Coronary artery (tissue), 2 donors: ENCODE measurements at regions not wholly inside any gene's neighbourhood (a gene's known extent, or its start where the extent isn't known, plus 50 kb on each side); places are given as distances from the start of the nearest gene placed in this dataset.

Source experiments
- DNase-seq: peaks from one replicate; pipeline ENCODE4 v3.0.0-alpha.2; 2017; ENCODE audit warnings: low spot score
- H3K27ac ChIP-seq, 2 donors: fragments of 200-600 bp; sonication (generic); one replicate each; pipeline ENCODE4 v1.5.1; 2016 to 2019
- H3K4me3 ChIP-seq: fragments of 200-600 bp; sonication (generic); 2 replicates; pipeline ENCODE4 v1.5.1; 2016; ENCODE audit warnings: mild to moderate bottlenecking, moderate library complexity
- CTCF ChIP-seq: fragments of 200-600 bp; sonication (generic); IDR thresholded peaks from one replicate; pipeline ENCODE4 v1.5.1; 2019; ENCODE audit warnings: antibody characterized with exemption

GRCh38 chr6:26204332-26205160, 117.3 kb downstream of the HFE start:
- Histone ChIP-seq H3K4me3 (peak overlapping the region; percentile 84), H3K27ac (peak overlapping the region; percentile 95 to 98)
- TF ChIP-seq CTCF = no peak
- peak; percentile 96 for DNase-seq

DNA sequence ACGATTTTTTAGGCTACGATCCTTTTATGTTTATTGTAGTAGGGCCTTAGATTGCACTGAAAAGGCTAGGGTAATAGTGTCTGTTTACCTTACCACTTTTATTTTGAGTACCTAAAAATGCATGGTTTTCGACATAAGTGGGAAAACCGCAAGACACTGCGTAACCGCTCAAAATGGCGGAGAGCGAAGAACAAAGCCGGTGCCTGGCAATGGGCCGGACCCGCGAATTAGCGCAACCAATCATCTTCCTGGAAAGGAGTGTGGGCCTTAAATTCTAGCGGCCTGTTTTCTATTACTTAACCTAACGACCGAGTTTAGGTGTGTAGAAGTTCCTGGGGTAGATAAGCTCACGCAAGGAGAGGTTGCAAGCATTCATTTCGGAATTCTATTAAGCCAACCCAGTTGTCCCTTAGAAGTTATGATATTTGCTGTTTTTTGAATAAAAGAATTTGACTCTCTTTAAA, 118.0 kb downstream of the HFE start:
- no peak for TF ChIP-seq CTCF
- Histone ChIP-seq H3K27ac (peak overlapping the region; percentile 95 to 98), H3K4me3 (peak overlapping the region; percentile 84)
- no peak for DNase-seq

DNA sequence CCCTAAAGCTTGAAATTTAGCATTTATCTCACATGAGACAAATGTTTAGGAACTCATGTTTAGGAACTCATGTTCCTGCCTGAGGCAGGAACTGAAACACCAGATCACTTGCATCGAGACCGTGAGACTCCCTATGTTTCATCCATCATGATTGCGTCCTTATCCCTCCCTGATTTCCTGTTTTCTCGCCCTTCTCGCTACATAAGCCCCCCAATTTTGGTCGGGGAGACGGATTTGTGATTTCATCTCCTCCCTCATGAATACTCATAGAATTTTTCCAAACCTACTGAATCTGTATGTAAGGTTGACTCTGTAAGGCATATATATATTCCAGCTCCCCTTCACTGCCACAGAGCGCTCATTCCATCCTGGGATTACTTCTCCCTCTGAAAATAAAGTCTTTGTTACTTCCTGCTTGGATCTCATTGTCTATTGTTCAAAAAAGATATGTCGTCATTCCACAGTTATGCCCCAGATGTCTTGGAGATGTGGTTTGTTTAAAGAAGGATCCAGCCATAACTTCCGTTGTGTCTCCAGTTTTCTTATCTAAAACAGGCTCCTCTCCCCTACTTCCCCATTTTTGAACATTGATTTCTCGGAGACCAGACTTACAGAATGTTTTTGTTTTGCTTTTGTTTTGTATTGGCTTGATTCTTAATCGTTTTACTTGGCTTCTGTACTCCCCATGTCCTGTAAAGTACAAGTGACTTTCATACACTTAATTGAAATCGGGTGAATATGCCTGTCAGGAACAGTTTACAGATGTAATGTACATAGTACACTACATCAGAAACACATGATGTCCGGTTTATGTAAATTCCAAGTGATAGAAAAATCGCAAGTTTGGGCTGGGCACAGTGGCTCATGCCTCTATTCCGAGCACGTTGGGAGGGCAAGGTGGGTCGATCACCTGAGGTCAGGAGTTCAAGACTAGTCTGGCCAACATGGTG, 118.7 kb downstream of the HFE start:
- H3K4me3 ChIP-seq = peak overlapping the region; percentile 84
- TF ChIP-seq CTCF = no peak
- DNase-seq = no peak
- peak overlapping the region; percentile 95 to 98 for H3K27ac ChIP-seq

GRCh38 chr6:26206868-26207801, 119.9 kb downstream of the HFE start:
- no peak overlapping the region for H3K4me3 ChIP-seq
- no peak for TF ChIP-seq CTCF
- H3K27ac ChIP-seq = no peak overlapping the region
- DNase-seq = no peak

- H3K4me3 ChIP-seq = no peak overlapping the region
- no peak for TF ChIP-seq CTCF
- no peak for DNase-seq
- H3K27ac ChIP-seq = no peak overlapping the region
Observed at GRCh38 chr6:26211963-26212362, 124.7 kb downstream of the HFE start.

DNA sequence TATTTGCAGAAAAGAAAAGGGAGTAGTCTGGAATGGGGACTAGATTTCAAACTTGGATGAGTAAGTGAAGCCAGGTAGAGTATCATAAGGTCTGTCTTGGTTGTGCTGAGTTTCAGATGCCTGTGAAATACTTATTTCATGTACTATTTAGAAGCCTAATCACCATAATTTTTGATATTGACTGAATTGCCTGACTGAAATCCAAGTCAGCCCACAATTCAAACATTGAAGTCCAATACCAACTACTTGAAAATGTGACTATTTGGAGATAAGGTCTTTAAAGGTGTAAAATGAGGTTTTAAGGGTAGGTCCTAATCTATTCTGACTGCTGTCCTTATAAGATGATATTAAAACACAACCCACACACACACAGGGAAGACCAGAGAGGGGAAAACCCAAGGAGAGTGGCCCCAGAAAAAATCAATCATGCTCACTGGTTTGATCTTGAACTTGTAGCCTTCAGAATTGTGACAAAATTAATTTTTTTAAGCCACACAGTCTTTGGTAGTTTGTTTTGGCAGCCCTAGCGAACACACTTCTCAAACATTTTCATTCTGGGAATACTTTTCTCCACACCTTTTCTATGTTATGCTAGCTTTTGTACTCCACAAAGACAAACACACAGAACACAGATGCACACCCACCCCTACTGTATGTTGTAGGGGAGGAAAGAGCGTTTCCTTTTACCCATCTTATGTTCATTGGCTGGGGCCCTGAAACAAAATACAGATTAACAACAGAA, 126.3 kb downstream of the HFE start:
- H3K4me3 ChIP-seq = no peak overlapping the region
- no peak overlapping the region for H3K27ac ChIP-seq
- no peak for TF ChIP-seq CTCF

More for the DNA sequence above, 126.3 kb downstream of the HFE start:
- DNase-seq = no peak
